Left renal pelvis (tissue), 4 donors: ENCODE measurements at regions not wholly inside any gene's neighbourhood (a gene's known extent, or its start where the extent isn't known, plus 50 kb on each side); places are given as distances from the start of the nearest gene placed in this dataset.
"Not testable (repeated sequence)": the region's sequence is repeated elsewhere in the genome, so short reads cannot be mapped to it uniquely, and the experiment has no call there.

Experiments used
- DNase-seq, 4 donors: peaks; one replicate each; pipeline ENCODE4 v3.0.0-alpha.2; 2013; ENCODE audit warnings: low read depth in 4 of 4, low spot score in 3 of 4

DNA sequence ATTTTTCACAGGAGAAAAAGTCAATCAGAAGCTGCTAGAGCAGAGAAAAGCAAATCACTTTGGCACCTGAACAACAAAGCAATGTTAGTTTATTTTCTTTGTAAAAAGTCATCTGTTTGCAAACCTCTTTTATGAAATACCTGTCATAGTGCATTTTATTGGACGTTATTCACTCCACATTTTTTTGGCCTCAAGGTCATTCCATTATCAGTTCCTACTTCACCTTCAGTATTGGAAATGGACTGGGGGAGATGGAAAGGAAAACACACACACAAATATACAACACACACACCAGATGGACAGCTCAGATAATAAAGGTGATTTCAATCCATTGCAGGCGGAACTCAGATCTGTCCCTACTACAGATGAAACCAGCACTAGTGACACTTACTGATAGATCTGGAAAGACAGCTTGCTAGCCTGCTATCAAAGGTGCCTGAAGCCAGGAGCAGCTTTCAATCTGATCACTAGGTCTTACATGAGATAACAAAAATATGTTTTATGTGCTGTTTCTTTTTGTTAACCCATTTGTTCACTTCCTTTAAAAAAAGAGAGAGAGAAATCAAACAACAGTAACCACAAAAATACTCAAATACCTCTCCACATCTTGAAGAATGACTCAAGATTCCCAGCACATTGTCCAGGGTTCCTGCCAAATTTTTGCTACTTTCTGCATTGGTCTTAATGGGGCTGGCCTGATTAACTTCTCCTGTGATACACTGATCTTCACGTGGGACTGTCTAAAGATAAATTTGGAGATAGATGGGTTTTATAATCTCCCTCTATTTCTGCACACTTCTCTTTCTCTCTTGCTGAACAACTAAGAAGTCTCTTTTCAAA lies 844.3 kb upstream of the TENM4 start:
- DNase-seq = no peak

DNA sequence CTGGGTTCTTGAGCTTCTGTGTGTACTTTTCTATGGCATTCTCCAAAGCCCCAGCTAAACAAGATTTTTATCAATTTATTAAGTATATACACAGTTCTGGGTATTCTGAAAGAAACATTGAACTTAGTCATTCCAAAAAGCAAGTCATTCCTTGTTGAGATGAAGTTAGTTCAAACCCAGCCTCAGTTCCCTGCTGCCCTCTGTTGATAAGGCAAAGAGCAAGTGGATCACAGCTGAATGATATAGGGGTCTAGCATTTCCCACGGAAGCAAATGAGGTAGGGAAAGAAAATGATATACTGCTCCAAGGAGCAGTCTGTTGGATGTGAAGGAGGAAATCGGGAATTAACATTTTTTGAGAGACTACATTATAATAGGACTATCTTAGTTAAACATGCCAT lies 841.8 kb upstream of the TENM4 start:
- DNase-seq = no peak

DNA sequence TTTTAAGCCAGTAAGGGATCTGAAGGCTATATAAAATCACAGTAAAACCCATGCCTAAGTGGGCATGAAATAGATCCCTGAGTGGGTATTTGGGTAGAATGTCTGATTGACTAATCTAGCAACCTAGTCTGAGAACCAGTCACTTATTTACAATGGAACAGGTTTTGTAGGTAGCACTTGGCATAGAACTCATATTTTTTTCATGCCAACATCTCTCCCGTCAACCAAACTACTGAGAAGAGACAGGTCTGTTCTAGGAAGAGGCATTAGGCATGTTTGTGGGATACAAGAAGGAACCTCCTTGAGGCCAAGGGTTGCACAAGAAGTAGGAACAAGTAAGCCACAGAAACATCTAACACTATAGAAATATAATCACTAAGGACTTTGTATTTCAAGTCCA lies 840.4 kb upstream of the TENM4 start:
- no peak for DNase-seq

DNA sequence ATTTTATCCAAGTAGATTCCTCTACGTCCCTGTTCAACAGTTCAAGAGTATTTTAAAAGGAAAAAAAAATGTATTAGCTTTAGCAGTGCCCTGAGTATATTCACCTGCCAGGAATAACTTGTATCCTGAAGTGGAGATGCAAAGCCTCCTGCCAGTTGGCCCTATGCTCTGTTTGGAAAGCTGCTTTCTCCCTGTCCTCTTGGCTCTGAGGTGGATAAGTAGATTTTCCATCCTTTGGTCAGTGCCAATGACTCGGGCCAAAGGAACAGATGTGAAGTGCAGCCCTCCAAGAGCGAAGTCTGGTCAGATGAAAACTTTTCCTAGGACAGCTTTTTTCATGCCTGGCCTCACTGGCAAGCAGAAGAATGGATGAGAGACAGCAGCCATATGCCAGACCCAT lies 839.9 kb upstream of the TENM4 start:
- DNase-seq = no peak

DNA sequence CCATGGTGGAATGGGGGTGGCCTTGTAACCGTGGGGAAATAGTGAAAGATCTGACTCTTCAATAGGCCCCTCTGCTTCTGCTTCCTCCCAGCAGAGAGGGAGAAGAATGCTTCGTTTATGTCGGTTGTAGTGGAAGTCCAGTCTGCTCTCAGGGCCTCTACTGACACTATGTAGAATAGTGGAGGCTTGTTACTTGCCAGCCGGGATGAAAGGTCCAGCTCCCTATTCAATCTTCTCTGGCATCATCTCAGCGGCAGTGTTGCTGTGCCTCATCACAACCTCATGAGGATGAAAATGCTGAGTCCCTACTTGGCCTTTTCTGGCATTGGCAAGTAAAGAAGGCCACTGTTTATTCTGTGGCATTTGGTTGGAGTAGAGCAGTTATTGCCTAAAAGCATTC lies 820.9 kb upstream of the TENM4 start:
- no peak for DNase-seq

DNA sequence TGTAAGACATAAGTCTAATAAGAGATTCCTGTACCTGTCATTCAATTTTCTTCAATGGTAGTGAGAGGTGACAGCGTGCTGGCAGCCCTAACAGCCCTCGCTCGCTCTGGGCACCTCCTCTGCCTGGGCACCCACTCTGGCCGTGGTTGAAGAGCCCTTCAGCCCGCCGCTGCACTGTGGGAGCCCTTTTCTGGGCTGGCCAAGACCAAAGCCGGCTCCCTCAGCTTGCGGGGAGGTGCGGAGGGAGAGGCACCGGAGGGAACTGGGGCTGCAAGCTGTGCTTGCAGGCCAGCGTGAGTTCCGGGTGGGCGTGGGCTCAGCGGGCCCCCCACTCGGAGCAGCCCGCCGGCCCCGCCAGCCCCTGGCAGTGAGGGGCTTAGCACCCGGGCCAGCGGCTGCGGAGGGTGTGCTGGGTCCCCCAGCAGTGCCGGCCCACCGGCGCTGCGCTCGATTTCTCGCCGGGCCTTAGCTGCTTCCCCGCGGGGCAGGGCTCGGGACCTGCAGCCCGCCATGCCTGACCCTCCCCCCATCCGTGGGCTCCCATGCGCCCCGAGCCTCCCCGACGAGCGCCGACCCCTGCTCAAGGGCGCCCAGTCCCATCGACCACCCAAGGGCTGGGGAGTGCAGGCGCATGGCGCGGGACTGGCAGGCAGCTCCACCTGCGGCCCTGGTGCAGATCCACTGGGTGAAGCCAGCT lies 816.6 kb upstream of the TENM4 start:
- not testable (repeated sequence) for DNase-seq

DNA sequence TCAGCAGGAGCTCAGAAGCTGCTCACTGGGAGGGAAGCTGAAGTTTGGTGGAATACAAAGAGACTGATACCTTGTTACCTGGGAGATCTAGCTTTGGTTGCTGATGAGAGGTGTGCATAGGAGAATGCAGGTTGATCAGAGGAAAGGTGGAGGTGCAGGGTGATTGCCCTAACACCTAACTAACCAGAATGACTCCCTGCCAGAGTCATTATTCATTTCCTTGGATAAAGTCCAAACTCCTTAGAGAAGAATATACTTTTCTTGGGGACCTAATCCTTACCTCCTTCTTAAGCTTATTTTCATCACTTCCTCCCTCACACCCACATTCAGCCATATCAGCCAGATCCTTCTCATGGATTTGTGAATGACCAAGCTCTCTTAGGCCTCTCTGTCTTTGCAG lies 814.2 kb upstream of the TENM4 start:
- DNase-seq = no peak

DNA sequence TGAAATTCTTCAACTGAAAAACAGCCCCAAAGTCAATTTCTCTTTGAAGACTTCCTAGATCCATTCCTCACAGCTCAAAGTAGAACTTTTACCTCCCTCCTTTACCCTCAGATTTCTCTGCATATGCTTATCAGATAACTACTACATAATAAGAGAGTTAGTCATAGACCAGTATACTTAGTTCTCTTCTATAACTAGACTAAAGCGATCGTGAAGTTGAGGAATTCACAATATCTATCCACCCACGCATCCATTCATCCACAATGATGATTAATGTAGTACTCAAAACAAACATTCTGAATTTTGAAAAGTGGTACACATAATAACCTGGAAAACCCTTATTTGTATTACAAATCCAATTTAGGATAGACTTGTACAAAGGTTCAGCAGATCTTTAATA lies 800.9 kb upstream of the TENM4 start:
- DNase-seq = no peak

DNA sequence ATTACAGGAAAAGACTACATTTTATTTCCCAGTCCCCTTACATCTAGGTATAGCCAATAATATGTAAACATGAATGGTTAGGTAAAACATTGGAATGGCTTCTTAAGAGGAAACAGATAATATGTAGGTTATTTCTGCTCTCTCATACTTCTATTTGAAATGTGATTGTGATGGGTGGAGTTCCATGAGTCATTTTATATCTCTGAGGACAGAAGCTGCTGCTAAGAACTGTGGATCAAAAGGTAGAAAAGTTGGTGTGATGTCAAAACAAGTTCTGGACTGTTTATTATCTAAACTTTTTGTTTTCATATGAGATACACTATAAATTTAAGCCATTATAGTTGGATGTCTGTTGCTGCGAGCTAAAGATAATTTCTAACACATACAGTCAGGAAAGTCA lies 799.4 kb upstream of the TENM4 start:
- DNase-seq = no peak

DNA sequence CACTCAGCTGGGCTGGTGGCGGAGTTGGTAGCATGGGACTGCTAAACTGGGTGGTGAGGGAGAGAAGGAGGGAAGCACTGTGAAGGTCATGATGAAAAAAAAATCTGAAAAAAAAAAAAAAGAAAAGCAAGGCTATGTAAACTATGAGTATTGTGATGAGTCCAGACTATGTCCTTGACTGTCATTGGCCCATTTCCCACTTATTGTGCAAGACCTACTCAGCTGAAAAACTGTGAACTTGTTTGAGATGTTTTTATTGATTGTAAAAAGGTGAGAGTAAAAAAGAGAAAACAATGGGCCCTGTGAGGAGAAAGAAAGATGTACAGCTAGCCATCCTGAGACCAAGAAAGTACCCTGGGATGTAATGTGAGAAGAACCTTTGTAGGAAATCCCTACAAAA lies 798.4 kb upstream of the TENM4 start:
- no peak for DNase-seq

DNA sequence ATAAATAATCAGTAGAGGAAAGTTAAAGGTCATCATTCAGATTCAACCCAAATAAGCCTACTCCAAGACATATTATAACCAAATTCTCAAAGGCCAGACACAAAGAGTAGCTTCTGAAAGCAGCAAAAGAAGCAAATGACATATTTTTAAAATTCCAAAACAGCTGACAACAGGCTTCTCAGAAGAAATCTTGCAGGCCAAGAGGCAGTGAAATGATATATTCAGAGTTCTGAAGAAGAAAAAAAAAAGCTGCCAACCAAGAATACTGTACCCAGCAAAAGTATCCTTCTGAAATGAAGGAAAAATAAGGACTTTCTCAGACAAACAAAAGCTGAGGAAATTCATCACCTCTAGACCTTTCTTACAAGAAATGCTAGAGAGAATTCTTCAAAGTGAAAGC lies 787.1 kb upstream of the TENM4 start:
- DNase-seq = no peak

DNA sequence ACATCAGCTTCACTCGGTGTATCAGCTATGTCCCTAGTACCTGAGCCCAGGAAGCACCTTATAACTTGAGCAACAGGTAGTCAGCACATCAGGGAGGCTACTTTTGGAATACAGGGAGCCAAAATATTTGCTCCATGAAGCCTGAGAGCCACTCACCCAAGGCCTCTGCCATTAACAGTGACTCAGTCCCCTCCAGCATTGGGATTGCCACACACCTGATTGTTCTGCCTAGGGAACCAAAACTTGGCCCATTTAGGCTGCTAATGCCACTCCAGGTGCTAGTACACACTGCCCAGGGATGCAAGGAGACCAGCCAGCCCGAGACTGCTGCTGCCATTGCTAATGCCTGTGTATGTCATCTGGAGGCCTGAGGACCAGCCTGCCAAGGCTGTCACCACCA lies 773.6 kb upstream of the TENM4 start:
- no peak for DNase-seq

DNA sequence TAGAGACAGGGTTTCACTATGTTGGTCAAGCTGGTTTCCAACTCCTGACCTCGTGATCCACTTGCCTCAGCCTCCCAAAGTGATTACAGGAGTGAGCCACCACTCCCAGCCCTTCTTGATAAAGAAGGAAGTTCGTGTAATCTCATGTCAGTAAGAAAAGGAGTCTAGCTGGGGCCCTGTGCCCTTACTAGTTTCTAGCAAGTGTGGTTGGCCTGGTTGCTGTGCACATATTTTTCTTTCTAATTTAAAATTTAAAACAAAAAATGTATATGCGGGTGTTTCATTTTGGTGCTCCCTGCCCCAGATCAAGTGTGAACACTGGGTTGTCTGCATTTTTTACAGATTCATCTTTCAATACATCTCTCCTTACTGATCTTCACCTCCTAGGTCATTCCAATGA lies 770.8 kb upstream of the TENM4 start:
- no peak for DNase-seq

DNA sequence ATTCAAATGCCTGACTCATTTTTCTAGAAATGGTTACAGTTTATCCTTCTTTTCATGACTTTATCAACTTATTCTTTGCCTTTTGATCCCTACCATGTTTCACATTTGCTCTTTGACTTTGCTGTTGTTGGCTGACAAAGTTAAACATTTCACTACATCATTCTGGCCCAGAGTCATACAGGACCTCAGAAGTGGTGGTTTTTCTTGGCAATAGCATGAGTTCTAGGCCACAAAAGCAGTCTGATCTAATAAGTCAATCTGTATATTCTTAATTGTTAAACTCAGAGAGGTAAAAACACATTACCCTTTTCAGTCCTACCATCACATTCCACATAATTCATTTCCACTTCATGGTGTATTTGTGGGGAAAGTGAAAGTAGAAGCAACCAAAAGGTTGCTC lies 763.2 kb upstream of the TENM4 start:
- no peak for DNase-seq

DNA sequence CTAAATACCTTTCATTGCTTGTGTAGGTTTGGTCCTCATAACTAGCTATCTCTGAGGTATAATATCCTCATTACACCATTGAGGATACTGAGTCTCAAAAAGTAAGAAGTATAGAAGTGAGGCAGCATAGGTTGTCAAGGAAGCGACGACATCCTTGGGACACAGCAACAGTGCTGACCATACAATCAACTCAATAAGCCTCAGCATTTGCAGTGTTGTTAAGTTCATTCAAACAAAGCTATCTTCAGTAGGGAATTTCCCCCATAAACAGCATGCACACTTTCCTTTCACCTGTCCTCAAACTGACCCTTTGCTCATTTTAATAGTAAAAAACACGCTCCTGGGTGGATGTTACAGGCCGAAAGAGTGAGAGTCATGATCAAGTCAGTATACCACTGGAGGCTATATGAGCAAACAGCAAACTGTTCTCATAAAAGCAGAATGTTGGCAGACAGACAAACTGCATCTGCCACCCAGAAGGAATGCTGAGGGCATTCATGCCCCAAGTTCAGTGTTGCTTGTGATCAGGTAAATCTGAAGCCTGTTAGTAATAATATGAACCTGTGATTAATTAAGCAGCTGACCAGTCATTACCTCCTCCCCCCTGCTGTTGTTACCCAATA lies 756.2 kb upstream of the TENM4 start:
- no peak for DNase-seq

DNA sequence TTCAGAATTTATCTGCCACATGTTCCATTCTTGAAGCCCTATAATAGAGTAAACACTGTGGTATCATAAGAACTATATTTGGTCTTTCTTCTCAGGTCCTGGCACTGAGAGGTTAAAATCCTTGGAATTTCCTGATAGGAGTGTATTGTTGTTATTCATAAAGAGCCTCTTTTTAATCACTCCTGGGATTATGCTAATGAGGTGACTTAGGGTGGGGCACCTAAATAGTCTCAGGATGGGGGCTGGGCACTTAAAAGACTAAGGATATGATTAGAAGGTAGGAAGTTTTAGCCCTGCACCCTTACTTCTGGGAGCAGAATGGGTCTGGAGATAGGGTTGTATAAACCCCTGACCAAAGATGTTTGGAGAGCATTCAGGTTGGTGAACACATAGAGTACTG lies 755.2 kb upstream of the TENM4 start:
- DNase-seq = no peak

DNA sequence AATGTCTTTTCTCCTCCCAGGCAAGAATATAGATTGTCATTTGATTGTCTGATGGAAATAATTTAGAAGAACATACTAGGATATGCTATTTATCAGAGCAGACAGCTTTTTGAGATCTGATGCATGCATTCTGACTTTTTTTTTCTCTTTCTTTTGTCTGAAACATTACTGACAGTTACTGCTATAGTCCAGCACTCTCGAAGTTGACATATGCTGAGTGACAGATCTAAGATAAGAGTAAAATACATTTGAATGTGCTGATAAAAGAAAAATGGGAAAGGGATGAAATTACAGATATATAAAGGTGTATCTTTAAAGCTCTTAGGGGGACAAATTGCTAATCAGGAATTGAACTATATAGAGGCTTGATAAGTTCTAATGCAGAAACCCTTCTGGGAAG lies 753.8 kb upstream of the TENM4 start:
- DNase-seq = no peak

DNA sequence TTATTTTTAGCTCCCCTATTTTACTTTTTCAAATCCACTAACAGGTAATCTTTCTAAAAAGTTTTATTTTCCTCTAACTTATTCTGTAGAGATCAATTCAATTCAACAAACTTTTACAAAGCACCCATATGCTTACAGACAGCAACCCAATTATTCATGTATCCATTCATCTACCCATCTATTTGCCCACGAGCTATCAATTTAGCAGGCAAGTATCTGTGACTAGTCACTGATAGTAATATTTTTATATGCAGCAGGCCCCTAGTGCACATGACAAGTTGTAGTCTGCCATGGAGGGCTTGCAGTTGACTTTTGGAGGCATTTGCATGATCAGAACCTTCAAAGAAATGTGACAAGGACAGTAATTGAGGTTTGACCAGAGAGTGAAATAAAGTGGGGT lies 753.2 kb upstream of the TENM4 start:
- no peak for DNase-seq

DNA sequence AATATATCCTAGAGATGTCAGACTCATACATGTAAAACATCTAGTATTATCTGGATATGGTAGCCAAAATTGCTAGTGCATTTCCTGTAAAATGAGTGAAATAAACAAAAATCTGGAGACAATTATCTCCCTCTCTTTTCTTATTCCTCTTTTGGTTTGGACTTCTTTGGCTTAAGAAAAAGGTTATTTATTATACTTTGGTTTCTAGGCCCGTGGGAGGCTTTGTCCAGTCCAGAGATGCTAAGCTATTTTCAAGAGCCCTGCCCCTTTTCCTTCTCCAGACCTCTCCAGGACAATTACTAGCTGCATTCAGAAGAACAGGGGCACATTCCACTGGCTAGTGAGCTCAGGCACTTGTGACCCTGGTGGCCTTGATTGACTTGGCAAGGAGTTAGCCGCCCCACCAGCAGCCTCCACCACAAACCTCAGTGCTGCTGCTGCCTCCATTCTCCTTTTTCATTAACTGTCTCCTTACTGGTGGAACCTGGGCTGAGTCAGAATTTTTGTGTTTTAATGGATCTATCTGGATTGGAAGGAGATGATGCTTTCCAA lies 747.3 kb upstream of the TENM4 start:
- DNase-seq = no peak

DNA sequence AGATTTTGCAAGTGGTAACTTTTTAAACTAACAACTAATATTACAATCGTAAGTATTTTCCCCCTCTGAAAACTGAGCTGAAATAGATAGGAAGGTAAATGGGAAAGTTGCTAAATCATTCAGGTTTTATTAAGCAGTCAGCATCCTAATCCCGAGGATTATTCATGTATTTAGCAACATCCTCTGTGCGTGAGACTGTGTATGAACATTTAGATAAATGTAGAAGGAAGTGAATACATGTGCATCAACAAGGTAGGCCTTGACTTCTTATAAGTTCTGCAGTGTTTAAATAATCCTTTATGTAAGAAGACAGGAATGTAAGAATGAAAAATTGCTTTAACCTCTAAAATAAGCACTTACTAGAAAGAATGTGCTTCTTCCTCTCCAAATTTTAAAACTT lies 745.9 kb upstream of the TENM4 start:
- DNase-seq = no peak

DNA sequence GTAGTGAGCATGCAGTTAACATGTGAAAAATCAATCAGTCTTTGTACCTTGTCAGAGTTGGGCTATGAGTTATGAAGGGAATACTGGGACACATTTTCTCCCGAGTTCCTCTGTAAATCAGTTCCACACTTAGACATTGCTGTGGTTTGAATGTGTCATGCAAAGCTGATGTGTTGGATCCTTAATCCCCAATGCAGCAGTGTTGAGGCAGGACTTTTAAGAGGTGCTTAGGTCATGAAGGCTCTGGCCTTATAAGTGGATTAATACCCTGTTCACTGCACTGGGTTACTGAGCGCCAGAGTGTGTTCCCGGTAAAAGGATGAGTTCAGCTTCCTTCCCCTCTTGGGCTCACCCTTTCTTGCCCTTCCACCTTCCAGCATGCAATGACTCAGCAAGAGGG lies 742.1 kb upstream of the TENM4 start:
- DNase-seq = no peak
